GM10266 (cell line): ENCODE measurements at regions not wholly inside any gene's neighbourhood (a gene's known extent, or its start where the extent isn't known, plus 50 kb on each side); places are given as distances from the start of the nearest gene placed in this dataset.

ENCODE experiments used
- DNase-seq: peaks from one replicate; pipeline ENCODE4 v3.0.0; 2012; ENCODE audit errors: extremely low spot score
- CTCF ChIP-seq: IDR thresholded peaks from 2 replicates; pipeline ENCODE4 v1.5.1; 2012; ENCODE audit warnings: mild to moderate bottlenecking, low read depth; ENCODE audit not compliant: control insufficient read depth, insufficient read depth; ENCODE audit errors: missing control alignments

GRCh38 chr15:81608309-81608829 lies 234.4 kb upstream of the TMC3 start:
- no peak for DNase-seq
- no peak for TF ChIP-seq CTCF

- no peak for DNase-seq
- no peak for TF ChIP-seq CTCF
These were observed 230.7 kb upstream of the TMC3 start for GRCh38 chr15:81604713-81605112.

- no peak for DNase-seq
These were observed 222.3 kb upstream of the TMC3 start for GRCh38 chr15:81596159-81596865.

GRCh38 chr15:81595752-81596151 lies 221.7 kb upstream of the TMC3 start:
- no peak for TF ChIP-seq CTCF
- DNase-seq, result no peak

More at GRCh38 chr15:81596159-81596865, 222.3 kb upstream of the TMC3 start:
- TF ChIP-seq CTCF, result no peak

GRCh38 chr15:81589671-81590070 lies 215.7 kb upstream of the TMC3 start:
- DNase-seq, result no peak
- no peak for TF ChIP-seq CTCF

- no peak for DNase-seq
- no peak for TF ChIP-seq CTCF
These were observed 201.6 kb upstream of the TMC3 start for GRCh38 chr15:81575436-81576123.

- TF ChIP-seq CTCF, result no peak
- DNase-seq, result no peak
These were observed 199.2 kb upstream of the TMC3 start for GRCh38 chr15:81573098-81573746.
